Keratinocyte (primary cell): ENCODE measurements at regions not wholly inside any gene's neighbourhood (a gene's known extent, or its start where the extent isn't known, plus 50 kb on each side); places are given as distances from the start of the nearest gene placed in this dataset.
A peak's percentile ranks its signal among the peaks of the same experiment; 100 is the strongest.

Experiments
- DNase-seq: peaks from one replicate; pipeline ENCODE4 v3.0.0-alpha.2; 2011; ENCODE audit warnings: low read depth, missing footprints, low spot score
- FAIRE-seq: peaks from 2 replicates; lab custom pipeline; 2011; peaks lifted over from hg19 to GRCh38; lab: Jason Lieb, UNC
- H2AFZ ChIP-seq: 2 replicates; pipeline ENCODE4 v1.6.0; 2012; ENCODE audit warnings: low read length, control low read depth, inconsistent platforms; ENCODE audit not compliant: control insufficient read depth
- H3K27ac ChIP-seq: 2 replicates; pipeline ENCODE4 v1.5.1; 2011; ENCODE audit warnings: low read length; ENCODE audit not compliant: control insufficient read depth, insufficient read depth
- H3K27me3 ChIP-seq: 3 replicates; pipeline ENCODE4 v1.6.0; 2011; ENCODE audit warnings: low read length; ENCODE audit not compliant: control insufficient read depth, insufficient read depth; ENCODE audit errors: extremely low read depth
- H3K36me3 ChIP-seq, 2 experiments: 2 replicates in 1 of 2; 3 replicates in 1 of 2; pipeline ENCODE4 v1.5.1; 2011; ENCODE audit warnings: low read length in 2 of 2, mild to moderate bottlenecking in 1 of 2; ENCODE audit not compliant: control insufficient read depth in 2 of 2, insufficient read depth in 2 of 2; ENCODE audit errors: extremely low read depth in 1 of 2
- H3K4me1 ChIP-seq: 3 replicates; pipeline ENCODE4 v1.5.1; 2011; ENCODE audit warnings: low read length; ENCODE audit not compliant: control insufficient read depth, insufficient read depth; ENCODE audit errors: extremely low read depth
- H3K4me2 ChIP-seq: 3 replicates; pipeline ENCODE4 v1.6.0; 2011; ENCODE audit warnings: low read depth, low read length; ENCODE audit not compliant: control insufficient read depth, insufficient read depth; ENCODE audit errors: extremely low read depth
- H3K4me3 ChIP-seq, 3 experiments: fragments of 200-600 bp in 1 of 3; sonication (generic) in 1 of 3; 2 replicates in 2 of 3; 3 replicates in 1 of 3; pipeline ENCODE4 v1.5.1; 2011 to 2016; ENCODE audit warnings: low read length in 3 of 3, mild to moderate bottlenecking in 3 of 3, control low read depth in 2 of 3, inconsistent platforms in 1 of 3, low read depth in 1 of 3, mixed read lengths in 1 of 3, mixed run types in 1 of 3, moderate library complexity in 1 of 3; ENCODE audit not compliant: control insufficient read depth in 2 of 3, insufficient read depth in 2 of 3; ENCODE audit errors: extremely low read depth in 1 of 3
- H3K79me2 ChIP-seq: 2 replicates; pipeline ENCODE4 v1.6.0; 2012; ENCODE audit warnings: low read length; ENCODE audit not compliant: control insufficient read depth, insufficient read depth
- H3K9ac ChIP-seq: 3 replicates; pipeline ENCODE4 v1.6.0; 2011; ENCODE audit warnings: low read length; ENCODE audit not compliant: control insufficient read depth, insufficient read depth; ENCODE audit errors: extremely low read depth
- H3K9me1 ChIP-seq: 3 replicates; pipeline ENCODE4 v1.6.0; 2011; ENCODE audit warnings: low read length; ENCODE audit not compliant: control insufficient read depth, insufficient read depth; ENCODE audit errors: extremely low read depth
- H3K9me3 ChIP-seq: 2 replicates; pipeline ENCODE4 v1.5.1; 2012; ENCODE audit warnings: low read depth, low read length; ENCODE audit not compliant: control insufficient read depth
- H4K20me1 ChIP-seq: 3 replicates; pipeline ENCODE4 v1.6.0; 2011; ENCODE audit warnings: low read length; ENCODE audit not compliant: control insufficient read depth, insufficient read depth; ENCODE audit errors: extremely low read depth
- EZH2 ChIP-seq: IDR thresholded peaks from one replicate; pipeline ENCODE4 v1.6.1; 2012; ENCODE audit warnings: inconsistent platforms, mild to moderate bottlenecking, low read length, moderate library complexity
- dilution Hi-C: fragments of 300-500 bp; cut with MboI; formaldehyde crosslinking; loops from one replicate; pipeline ENCODE4 v1.7.0; 2020; ENCODE audit warnings: low sequenced_read_pairs; ENCODE audit not compliant: extremely low pct_ligation_motif_present
- TF ChIP-seq, protein P1 (sequence below), 3 experiments: IDR thresholded peaks in 1 of 3; conservative IDR thresholded peaks in 1 of 3; optimal IDR thresholded peaks in 1 of 3; 2 replicates in 2 of 3; 3 replicates in 1 of 3; pipeline versions ENCODE3 to v1.5.1; 2011; ENCODE audit warnings: low read length in 3 of 3, mild to moderate bottlenecking in 3 of 3, moderate library complexity in 2 of 3, control low read depth in 1 of 3, inconsistent platforms in 1 of 3; ENCODE audit not compliant: insufficient read depth in 2 of 3; ENCODE audit errors: extremely low read depth in 1 of 3

DNA sequence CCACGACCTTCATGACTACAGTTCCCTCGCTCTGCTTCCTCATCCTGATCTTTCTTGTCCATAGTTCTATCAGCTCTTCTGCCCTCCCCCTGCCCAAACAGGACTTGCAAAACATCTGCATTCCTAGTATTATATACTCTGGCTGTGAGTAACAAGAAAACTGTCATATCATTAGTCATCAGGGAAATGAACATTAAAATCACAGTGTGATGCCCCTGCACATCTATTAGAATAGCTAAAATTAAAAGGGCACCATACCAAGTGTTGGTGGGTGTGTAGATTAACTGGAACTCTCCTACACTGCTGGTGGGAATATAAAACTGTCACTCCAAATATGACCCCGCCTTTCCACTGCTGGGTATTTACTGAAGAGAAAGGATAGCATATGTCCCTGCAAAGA lies 141.8 kb downstream of the C7orf25 start:
- H3K27me3 ChIP-seq = peaks cover 3% of the 10 kb centered on the region
- peaks cover 2% of the 10 kb centered on the region for H3K9me1 ChIP-seq
- no peaks in the 10 kb centered on the region for H4K20me1 ChIP-seq
- FAIRE-seq (peak; percentile 20), DNase-seq (no peak)
- no peak overlapping the region for H3K27ac ChIP-seq
- H3K4me1 ChIP-seq = peaks cover 28% of the 10 kb centered on the region
- TF ChIP-seq, protein P1, sequence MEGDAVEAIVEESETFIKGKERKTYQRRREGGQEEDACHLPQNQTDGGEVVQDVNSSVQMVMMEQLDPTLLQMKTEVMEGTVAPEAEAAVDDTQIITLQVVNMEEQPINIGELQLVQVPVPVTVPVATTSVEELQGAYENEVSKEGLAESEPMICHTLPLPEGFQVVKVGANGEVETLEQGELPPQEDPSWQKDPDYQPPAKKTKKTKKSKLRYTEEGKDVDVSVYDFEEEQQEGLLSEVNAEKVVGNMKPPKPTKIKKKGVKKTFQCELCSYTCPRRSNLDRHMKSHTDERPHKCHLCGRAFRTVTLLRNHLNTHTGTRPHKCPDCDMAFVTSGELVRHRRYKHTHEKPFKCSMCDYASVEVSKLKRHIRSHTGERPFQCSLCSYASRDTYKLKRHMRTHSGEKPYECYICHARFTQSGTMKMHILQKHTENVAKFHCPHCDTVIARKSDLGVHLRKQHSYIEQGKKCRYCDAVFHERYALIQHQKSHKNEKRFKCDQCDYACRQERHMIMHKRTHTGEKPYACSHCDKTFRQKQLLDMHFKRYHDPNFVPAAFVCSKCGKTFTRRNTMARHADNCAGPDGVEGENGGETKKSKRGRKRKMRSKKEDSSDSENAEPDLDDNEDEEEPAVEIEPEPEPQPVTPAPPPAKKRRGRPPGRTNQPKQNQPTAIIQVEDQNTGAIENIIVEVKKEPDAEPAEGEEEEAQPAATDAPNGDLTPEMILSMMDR (optimal IDR thresholded peaks at IDR 0.05 in 1 of 3, IDR thresholded peaks at IDR 0.05 in 1 of 3, conservative IDR thresholded peaks at IDR 0.05 in 1 of 3; ENCODE audit: extremely low read depth in 1 of 3, insufficient read depth in 2 of 3, low read length in 3 of 3) = no peak
- TF ChIP-seq EZH2 = no peak
- no peak overlapping the region for H3K9ac ChIP-seq
- no peak overlapping the region for H3K4me3 ChIP-seq
- no peaks in the 10 kb centered on the region for H3K36me3 ChIP-seq
- dilution Hi-C loops = no loop called here
- H2AFZ ChIP-seq = no peak overlapping the region
- no peaks in the 10 kb centered on the region for H3K79me2 ChIP-seq
- H3K9me3 ChIP-seq = no peaks in the 10 kb centered on the region
- H3K4me2 ChIP-seq = peak overlapping the region; percentile 4

DNA sequence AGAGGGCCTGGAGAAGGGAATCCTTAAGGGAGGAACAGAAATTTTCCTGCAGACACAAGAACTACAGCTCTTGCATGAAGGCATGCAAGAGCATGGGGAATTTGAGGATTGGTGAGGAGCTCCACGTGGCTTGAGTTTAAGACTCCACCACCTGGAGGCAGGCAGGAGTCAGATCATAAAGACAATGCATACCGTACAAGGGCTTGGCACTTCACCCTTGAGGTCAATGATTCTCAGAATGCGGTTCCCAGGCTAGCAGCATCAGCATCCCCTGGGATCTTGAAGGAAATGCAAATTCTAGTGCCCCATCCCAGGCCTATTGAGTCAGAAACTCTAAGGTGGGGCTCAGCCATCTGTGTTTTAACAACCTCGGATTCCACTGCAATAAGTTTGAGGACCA lies 143.8 kb downstream of the C7orf25 start:
- TF ChIP-seq, protein P1 (optimal IDR thresholded peaks at IDR 0.05 in 1 of 3, IDR thresholded peaks at IDR 0.05 in 1 of 3, conservative IDR thresholded peaks at IDR 0.05 in 1 of 3; ENCODE audit: extremely low read depth in 1 of 3, insufficient read depth in 2 of 3, low read length in 3 of 3) = peak in 2 of 3 experiments; percentile 8 to 14
- no peak for TF ChIP-seq EZH2
- Histone ChIP-seq H3K27me3 (peaks cover 4% of the 10 kb centered on the region), H4K20me1 (no peaks in the 10 kb centered on the region), H3K4me1 (peaks cover 15% of the 10 kb centered on the region), H3K4me3 (no peak overlapping the region), H3K4me2 (no peak overlapping the region), H3K36me3 (no peaks in the 10 kb centered on the region), H2AFZ (no peak overlapping the region), H3K27ac (no peak overlapping the region), H3K9me3 (no peaks in the 10 kb centered on the region), H3K79me2 (no peaks in the 10 kb centered on the region), H3K9ac (no peak overlapping the region), H3K9me1 (no peaks in the 10 kb centered on the region)
- DNase-seq = no peak
- no peak for FAIRE-seq
- dilution Hi-C loops = no loop called here
